T-helper 1 cell (primary cell): ENCODE measurements at regions not wholly inside any gene's neighbourhood (a gene's known extent, or its start where the extent isn't known, plus 50 kb on each side); places are given as distances from the start of the nearest gene placed in this dataset.

ENCODE experiments used
- DNase-seq, 5 donors: peaks; one replicate each; pipeline ENCODE4 v3.0.0-alpha.2; 2012 to 2020

DNA sequence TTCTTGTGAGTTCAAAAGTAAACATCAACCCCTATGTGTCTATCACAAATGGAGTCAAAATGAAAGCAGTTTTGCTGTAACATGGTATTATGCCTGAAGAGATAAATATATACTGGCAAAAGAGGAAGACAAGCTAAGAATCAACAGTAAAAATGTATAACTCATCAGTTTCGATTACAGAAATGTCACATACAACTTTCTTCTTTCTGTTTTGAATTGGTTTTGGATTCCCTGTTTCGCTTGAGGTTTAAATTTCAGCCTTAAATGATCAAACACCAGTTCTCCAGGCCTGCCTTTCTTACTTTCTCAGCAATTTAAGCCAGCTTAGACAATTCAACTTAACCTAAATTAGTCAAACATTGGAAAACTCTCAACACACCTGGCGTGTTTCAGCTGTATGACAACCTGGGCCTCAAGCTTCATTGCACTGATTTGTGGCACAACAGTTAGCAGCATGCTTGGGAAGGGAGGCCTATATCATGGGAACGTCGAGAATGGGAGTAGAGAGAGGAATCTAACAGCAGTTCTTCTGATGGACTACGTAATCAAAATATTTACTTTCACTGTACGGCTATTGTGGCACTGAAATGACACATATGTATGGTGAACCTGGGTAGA, 51.9 kb upstream of the MARCKS start:
- peak in 1 of 5 donors; percentile 16 for DNase-seq

DNA sequence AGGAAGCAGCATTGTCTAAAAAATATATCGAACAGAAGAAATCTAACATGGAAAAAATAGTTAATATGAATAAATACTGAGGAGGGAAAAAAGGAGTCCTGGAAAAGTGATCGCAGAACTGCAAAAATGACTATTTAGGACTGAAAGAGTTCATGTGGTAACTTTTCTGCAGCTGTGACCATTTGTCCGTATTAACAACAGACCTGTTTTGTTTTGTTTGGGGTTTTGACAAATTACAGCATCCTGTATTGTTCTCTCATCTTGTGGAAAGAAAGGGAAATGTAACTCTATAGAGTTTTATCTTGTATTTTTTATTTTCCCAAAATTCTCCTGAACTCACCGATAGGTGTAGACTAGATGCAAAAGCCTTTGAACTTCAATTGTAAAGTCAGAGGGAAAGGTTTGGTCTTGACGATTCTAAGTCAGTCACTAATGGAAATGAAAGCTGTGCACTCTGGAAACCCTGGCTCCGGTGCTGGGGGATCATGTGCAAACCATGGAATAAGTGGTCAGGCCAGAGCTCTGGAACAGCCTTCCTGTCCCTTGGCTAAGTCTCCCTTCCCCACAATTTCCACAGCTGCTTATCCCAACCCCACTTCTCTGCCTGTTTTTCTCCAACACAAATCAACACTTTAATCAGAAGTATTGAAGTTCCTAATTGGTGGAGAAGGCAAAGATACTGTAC, 51.2 kb upstream of the MARCKS start:
- no peak for DNase-seq
